Lung (tissue), 11 donors: ENCODE measurements at regions not wholly inside any gene's neighbourhood (a gene's known extent, or its start where the extent isn't known, plus 50 kb on each side); places are given as distances from the start of the nearest gene placed in this dataset.

Source experiments
- ATAC-seq: fragments of 200-7000 bp; cut with Tn5 transposase; one replicate; pipeline ENCODE4 v1.9.1; 2020; ENCODE audit warnings: moderate number of reproducible peaks; ENCODE audit not compliant: insufficient read depth, low FRiP score
- DNase-seq, 3 donors: peaks; one replicate each; pipeline ENCODE4 v3.0.0-alpha.2; 2013 to 2017
- H3K27ac ChIP-seq, 2 donors: one replicate each; pipeline ENCODE4 v1.5.1; 2013; ENCODE audit warnings: mild to moderate bottlenecking in 2 of 2, moderate library complexity in 2 of 2, control low read depth in 1 of 2, inconsistent platforms in 1 of 2, low read depth in 1 of 2, low read length in 1 of 2
- H3K27me3 ChIP-seq, 3 donors: one replicate each; pipeline ENCODE4 v1.5.1; 2013; ENCODE audit warnings: low read length in 2 of 3; ENCODE audit not compliant: control insufficient read depth in 3 of 3, insufficient read depth in 3 of 3
- H3K36me3 ChIP-seq, 4 donors: one replicate each; pipeline ENCODE4 v1.5.1; 2013; ENCODE audit warnings: low read length in 4 of 4, mild to moderate bottlenecking in 1 of 4, moderate library complexity in 1 of 4; ENCODE audit not compliant: control insufficient read depth in 4 of 4, insufficient read depth in 4 of 4
- H3K4me1 ChIP-seq, 5 donors: one replicate each; pipeline ENCODE4 v1.5.1; 2013; ENCODE audit warnings: low read length in 5 of 5, mild to moderate bottlenecking in 2 of 5, moderate library complexity in 1 of 5; ENCODE audit not compliant: control insufficient read depth in 5 of 5, insufficient read depth in 5 of 5
- H3K4me3 ChIP-seq: one replicate; pipeline ENCODE4 v1.5.1; 2013; ENCODE audit warnings: mild to moderate bottlenecking, control low read depth, moderate library complexity
- H3K9ac ChIP-seq, 2 donors: one replicate each; pipeline ENCODE4 v1.5.1; 2013; ENCODE audit warnings: low read length in 2 of 2, control low read depth in 1 of 2; ENCODE audit not compliant: insufficient read depth in 1 of 2
- H3K9me3 ChIP-seq, 4 donors: one replicate each; pipeline ENCODE4 v1.5.1; 2013; ENCODE audit warnings: low read length in 3 of 4, mild to moderate bottlenecking in 1 of 4, moderate library complexity in 1 of 4; ENCODE audit not compliant: control insufficient read depth in 4 of 4, insufficient read depth in 3 of 4
- WGBS, 2 donors: extraction: QIAGEN DNeasy Blood & Tissue Kit; methylation state at CpG; one replicate each; pipeline ENCODE4 v1.1.7; 2013; 5-methylcytosine and 5-hydroxymethylcytosine counted together
- TF ChIP-seq, protein P1 (sequence below): IDR thresholded peaks from 2 replicates; pipeline ENCODE4 v1.5.1; 2012; ENCODE audit warnings: mild to moderate bottlenecking; ENCODE audit errors: control extremely low read depth, extremely low read depth
- donor health status: control.
- donor health status: control.
- donor health status: Bipolar disorder and iron deficiency.
- donor health status: healthy.
- donor health status: DM: yes; HTN: yes; CAD: no.

DNA sequence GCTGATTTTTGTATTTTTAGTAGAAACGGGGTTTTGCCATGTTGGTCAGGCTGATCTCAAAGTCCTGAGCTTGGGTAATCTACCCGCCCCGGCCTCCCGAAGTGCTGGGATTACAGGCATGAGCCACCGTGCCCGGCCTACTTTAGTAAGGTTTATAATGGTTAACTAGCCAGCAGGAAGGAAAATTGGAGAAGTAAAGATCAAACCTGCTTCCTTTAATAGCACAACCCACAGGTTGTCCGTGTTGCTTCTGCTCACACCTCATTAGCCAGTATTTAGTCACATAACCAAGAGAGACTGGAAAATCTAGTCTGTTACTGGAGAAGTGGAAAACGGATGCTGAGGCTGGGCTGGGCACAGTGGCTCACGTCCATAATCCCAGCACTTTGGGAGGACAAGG lies 51.9 kb upstream of the TBL1XR1 start:
- ATAC-seq (no peak), DNase-seq (no peak)
- no peak overlapping the region for H3K9ac ChIP-seq
- H3K27ac ChIP-seq = no peak overlapping the region
- H3K4me3 ChIP-seq = no peak overlapping the region
- WGBS, 2 donors = 72 to 84% methylated on average over 9 of the region's 9 CpGs
- no peaks in the 10 kb centered on the region for H3K27me3 ChIP-seq
- H3K36me3 ChIP-seq = no peaks in the 10 kb centered on the region
- no peaks in the 10 kb centered on the region for H3K9me3 ChIP-seq
- TF ChIP-seq, protein P1, sequence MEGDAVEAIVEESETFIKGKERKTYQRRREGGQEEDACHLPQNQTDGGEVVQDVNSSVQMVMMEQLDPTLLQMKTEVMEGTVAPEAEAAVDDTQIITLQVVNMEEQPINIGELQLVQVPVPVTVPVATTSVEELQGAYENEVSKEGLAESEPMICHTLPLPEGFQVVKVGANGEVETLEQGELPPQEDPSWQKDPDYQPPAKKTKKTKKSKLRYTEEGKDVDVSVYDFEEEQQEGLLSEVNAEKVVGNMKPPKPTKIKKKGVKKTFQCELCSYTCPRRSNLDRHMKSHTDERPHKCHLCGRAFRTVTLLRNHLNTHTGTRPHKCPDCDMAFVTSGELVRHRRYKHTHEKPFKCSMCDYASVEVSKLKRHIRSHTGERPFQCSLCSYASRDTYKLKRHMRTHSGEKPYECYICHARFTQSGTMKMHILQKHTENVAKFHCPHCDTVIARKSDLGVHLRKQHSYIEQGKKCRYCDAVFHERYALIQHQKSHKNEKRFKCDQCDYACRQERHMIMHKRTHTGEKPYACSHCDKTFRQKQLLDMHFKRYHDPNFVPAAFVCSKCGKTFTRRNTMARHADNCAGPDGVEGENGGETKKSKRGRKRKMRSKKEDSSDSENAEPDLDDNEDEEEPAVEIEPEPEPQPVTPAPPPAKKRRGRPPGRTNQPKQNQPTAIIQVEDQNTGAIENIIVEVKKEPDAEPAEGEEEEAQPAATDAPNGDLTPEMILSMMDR = no peak
- no peaks in the 10 kb centered on the region for H3K4me1 ChIP-seq

DNA sequence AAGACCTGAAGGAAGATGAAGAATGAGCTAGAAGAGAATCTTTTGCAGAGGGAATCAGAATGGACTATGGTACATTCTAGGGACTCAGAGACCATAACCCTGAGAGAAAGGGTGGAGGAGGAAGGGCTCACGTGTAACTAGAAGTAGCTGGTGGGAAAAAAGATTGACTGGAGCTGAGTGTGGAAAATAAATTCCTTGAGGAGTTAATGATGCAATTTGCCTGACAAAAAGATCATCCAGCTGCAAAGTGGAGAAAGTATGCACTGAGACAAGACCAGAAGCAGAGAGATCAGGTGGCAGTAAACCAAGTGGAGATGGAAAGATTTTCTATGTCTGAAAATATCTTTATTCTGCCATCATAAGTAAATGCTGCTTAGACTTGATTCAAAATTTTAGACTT lies 52.9 kb upstream of the TBL1XR1 start:
- no peak overlapping the region for H3K4me3 ChIP-seq
- H3K9me3 ChIP-seq = no peaks in the 10 kb centered on the region
- TF ChIP-seq, protein P1 = no peak
- H3K27ac ChIP-seq = no peak overlapping the region
- 84 to 91% methylated on average over 1 of the region's 1 CpG for WGBS, 2 donors
- ATAC-seq (no peak), DNase-seq (no peak)
- H3K27me3 ChIP-seq = no peaks in the 10 kb centered on the region
- no peaks in the 10 kb centered on the region for H3K4me1 ChIP-seq
- no peak overlapping the region for H3K9ac ChIP-seq
- no peaks in the 10 kb centered on the region for H3K36me3 ChIP-seq

DNA sequence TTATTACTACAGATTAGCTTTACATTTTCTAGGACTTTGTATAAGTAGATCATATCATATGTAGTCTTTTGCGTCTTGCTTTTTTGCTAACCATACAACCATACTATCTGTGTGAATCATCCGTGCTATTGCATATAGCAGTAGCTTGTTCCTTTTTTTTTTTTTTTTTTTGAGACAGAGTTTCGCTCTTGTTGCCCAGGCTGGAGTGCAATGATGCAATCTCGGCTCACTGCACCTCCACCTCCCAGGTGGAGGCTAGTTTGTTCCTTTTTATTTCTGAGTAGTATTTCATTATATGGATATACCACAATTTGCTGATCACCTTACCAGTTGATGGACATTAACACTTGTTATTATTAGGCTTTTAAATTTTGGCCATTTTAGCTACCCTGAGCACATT lies 54.5 kb upstream of the TBL1XR1 start:
- no peaks in the 10 kb centered on the region for H3K27me3 ChIP-seq
- H3K27ac ChIP-seq = no peak overlapping the region
- no peak overlapping the region for H3K4me3 ChIP-seq
- no peak overlapping the region for H3K9ac ChIP-seq
- 41 to 79% methylated on average over 4 of the region's 4 CpGs for WGBS, 2 donors
- no peaks in the 10 kb centered on the region for H3K9me3 ChIP-seq
- no peaks in the 10 kb centered on the region for H3K4me1 ChIP-seq
- DNase-seq = no peak
- TF ChIP-seq, protein P1 = no peak
- H3K36me3 ChIP-seq = no peaks in the 10 kb centered on the region
- no peak for ATAC-seq

DNA sequence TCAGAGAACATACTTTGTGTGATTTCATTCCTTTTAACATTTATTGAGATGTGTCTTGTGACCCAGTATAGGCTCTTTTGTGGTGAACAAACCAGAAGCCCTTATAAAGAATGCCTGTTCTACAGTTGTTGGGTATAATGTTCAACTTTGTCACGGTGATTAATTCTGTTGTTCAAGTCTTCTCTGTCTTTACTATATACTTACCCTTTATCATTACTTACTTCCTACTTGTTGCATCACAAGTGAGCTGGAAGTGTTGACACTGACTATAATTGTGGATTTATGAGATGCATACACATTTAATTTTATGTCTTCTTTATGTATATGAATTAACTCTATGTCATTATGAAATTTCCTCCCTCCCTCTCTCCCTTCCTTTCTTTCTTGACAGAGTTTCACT lies 59.7 kb upstream of the TBL1XR1 start:
- TF ChIP-seq, protein P1 = no peak
- no peak for DNase-seq
- 85 to 90% methylated on average over 1 of the region's 1 CpG for WGBS, 2 donors
- H3K36me3 ChIP-seq = no peaks in the 10 kb centered on the region
- no peaks in the 10 kb centered on the region for H3K9me3 ChIP-seq
- H3K27ac ChIP-seq = no peak overlapping the region
- no peak overlapping the region for H3K9ac ChIP-seq
- H3K27me3 ChIP-seq = no peaks in the 10 kb centered on the region
- no peak overlapping the region for H3K4me3 ChIP-seq
- peaks cover 0 to 1% (median 0%) of the 10 kb centered on the region in 5 donors for H3K4me1 ChIP-seq
- no peak for ATAC-seq
